Esophagus squamous epithelium (tissue), 4 donors: ENCODE measurements at regions not wholly inside any gene's neighbourhood (a gene's known extent, or its start where the extent isn't known, plus 50 kb on each side); places are given as distances from the start of the nearest gene placed in this dataset.

Source experiments
- POLR2A ChIP-seq, 4 donors: fragments of 450-650 bp; IDR thresholded peaks; one replicate each; pipeline ENCODE4 v1.6.1; 2017; ENCODE audit warnings: antibody characterized with exemption in 4 of 4, mild to moderate bottlenecking in 4 of 4, moderate library complexity in 3 of 4
- TF ChIP-seq, protein P1 (sequence below), 6 experiments: fragments of 450-650 bp in 4 of 6; fragments of 200-600 bp in 2 of 6; sonication (generic) in 2 of 6; IDR thresholded peaks; one replicate each; pipeline ENCODE4 v1.5.1; 2016 to 2019; ENCODE audit warnings: antibody characterized with exemption in 6 of 6, mild to moderate bottlenecking in 4 of 6, moderate library complexity in 4 of 6

DNA sequence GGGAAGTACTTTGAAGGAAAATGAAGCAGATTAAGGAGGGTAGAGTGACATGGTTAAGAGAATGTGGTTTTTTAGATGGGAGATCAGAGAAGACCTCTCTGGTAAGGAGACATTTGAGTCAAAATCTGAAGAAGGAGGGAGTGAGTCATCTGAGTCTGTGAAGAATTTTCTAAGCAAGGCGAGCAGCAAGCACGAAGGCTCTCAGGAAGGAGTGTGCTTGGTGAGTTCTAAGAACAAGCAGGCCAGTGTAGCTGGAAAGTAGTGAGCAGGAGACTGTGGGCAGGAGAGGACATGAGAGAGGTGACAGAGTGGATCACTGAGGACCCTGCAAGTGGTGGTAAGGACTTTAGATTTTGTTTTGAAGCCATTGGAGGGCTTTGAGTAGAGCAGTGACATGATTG lies 76.3 kb upstream of the FUT8 start:
- no peak for TF ChIP-seq POLR2A (IDR thresholded peaks at IDR 0.05)
- TF ChIP-seq, protein P1, sequence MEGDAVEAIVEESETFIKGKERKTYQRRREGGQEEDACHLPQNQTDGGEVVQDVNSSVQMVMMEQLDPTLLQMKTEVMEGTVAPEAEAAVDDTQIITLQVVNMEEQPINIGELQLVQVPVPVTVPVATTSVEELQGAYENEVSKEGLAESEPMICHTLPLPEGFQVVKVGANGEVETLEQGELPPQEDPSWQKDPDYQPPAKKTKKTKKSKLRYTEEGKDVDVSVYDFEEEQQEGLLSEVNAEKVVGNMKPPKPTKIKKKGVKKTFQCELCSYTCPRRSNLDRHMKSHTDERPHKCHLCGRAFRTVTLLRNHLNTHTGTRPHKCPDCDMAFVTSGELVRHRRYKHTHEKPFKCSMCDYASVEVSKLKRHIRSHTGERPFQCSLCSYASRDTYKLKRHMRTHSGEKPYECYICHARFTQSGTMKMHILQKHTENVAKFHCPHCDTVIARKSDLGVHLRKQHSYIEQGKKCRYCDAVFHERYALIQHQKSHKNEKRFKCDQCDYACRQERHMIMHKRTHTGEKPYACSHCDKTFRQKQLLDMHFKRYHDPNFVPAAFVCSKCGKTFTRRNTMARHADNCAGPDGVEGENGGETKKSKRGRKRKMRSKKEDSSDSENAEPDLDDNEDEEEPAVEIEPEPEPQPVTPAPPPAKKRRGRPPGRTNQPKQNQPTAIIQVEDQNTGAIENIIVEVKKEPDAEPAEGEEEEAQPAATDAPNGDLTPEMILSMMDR (IDR thresholded peaks at IDR 0.05): no peak
